ENCODE measurements at regions not wholly inside any gene's neighbourhood (a gene's known extent, or its start where the extent isn't known, plus 50 kb on each side); places are given as distances from the start of the nearest gene placed in this dataset.

DNA sequence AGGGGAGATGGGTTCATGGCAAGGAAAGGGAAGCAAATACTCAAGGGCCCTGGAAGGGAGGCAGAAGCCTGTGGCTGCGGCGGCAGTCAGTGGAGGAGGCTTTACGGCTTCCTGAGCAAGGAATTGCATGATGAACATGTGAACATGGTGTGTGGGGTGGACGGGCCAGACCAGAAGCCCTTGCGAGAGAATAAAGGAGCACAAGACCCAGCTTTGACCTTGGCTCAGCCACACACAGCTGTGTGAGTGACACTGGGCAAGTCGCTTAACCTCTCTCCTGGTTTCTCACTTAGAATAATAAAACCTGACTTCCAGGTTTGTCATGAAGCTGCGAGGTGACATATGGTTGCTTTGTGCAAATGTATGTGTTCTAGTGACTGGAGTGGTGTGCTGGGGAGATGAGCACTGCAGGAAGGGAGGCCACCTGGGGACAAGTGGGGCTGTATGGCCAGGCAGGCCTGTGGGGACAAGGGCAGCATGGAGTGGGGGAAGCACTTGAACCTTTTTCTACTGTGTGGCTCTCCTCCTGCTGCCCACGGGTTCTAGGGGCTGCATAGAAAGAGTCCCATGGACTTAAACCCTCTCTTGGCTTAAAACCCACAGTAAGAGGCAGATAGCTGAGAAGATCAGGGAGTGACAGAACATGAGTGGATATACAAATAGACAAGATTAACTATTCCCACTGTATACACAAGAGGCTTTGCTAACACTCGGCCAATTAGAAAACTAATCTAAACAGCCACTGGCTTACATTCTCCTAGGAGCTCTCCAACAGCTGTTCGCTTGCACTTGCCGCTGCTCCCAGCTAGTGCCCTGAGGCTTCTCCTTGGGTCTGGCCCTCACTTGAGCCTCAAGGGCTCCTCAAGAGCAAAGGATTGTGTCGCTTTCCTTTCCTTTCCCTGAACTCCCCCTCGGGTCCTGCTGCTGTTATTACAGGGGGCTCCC lies 67.3 kb upstream of the CDON start:
- no peak for DNase-seq (ENCODE audit: low spot score)

DNA sequence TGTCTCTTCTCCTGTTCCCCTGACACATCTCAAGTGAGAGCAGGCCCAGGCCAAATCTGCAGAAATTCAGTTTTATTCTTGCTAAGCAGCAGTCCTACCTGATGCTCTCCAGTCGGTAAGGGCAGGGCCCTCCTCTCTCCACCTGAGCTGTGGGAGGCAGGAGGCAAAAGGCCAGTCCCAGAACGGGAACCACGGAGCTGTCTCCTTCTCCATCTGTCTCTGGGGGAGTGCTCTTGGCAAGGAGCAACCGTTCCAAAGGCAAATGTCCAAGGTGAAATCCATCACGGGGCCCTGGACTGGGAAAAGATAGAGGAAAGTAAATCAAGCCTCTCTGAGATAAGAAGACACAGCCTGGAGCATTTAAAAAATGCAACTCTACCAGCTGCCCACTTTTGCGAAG lies 65.2 kb upstream of the CDON start:
- DNase-seq (ENCODE audit: low spot score), result no peak

DNA sequence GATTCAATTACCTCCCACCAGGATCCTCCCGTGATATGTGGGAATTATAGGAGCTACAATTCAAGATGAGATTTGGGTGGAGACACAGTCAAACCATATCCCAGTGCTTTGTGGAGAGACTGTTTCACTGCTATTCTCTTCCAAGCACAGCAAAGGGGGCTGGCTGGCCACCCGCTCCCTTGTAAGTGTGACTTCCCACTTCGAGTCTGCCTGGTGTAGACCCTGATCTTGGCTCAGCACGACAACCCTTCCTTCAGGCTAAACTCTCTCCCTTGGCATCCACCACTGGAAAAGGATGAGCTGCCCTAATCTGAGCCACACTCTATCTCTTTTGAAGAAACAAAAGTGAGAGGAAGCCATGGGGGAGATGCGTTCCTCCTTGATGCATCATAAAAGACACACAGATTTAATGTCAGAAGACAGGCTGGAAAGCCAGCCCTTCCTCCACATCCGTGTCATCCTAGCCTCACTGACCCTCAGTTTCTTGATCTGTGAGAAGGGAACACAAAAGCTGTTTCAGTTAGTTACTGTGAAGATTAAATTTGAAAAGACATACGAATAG lies 64.7 kb upstream of the CDON start:
- no peak for DNase-seq (ENCODE audit: low spot score)

DNA sequence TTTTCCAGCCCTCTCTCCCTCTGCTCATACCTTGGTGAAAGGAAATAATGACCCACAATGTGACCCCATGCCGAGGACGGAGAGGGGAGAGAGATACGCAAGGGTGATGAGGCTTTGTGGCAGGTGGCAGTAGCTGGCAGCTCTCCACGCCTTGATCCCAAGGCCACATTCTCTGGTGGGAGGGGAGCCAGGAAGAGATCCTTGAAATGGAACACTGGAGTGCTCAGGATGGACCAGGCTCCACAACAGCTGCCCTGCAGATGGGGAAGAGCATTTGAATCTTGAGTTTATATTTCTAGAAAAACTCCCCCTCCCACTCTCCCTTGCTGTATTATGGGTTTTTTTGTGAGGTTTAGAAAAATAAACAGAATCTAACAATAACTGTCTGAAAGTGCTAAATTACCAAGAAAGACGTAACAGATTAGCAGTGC lies 61.6 kb upstream of the CDON start:
- DNase-seq (ENCODE audit: low spot score), result no peak

DNA sequence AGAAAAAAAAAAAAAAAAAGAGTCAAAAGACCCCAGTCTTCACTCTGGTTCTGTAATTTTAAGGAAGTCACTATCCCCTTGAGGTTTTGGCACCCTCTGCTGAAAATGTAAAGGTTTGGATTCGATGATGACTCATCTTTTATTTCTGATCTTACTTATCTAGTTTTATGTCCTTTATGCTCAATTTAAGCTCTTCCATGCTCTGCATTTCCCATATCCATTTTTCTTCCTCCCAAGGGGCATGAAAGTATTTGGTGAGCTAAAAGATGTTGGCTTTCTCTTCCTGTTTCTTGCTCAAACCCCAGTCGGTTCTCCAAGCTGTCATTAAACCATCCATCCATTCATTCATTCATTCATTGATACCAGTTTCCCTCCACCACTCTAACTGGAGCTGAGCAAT lies 61.0 kb upstream of the CDON start:
- no peak for DNase-seq (ENCODE audit: low spot score)

DNA sequence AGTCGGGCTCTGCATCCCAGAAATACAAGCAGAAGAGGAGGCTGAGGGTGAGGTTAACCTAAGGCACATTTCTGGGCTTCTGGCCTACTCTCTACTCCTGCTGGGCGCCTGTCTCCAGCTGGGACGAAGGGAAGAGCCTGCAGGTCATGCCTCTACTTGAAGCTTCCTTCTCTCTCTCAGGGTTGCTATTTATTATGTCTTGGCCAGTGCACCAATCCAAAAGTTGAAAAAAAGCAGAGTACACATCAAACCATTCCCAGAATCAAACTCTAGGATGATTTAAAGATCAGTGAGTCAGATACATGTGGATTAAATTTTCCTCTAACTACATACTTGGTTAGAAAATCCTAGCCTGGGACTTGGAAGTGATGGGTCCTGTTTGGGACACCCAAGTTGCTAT lies 60.2 kb upstream of the CDON start:
- no peak for DNase-seq (ENCODE audit: low spot score)

DNA sequence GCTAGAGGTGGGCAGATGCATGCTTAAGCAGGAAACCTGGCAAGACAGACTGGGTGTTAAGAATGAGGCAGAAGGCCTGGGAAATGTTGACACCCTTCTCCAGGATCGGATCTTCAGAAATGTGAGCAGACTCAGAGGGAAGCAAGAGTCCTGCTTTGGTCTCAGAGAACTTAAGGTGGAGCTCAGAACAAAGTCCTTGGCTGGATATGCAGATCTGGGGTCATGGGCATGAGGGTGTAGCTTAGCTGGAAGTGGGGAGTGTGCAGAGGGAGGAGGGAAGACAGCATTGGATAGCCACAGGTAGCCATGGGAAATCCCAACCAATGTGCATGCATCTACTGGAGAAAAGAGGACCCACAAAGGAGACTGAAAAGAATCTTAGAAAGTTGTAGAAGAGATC lies 58.6 kb upstream of the CDON start:
- DNase-seq (ENCODE audit: low spot score), result no peak

DNA sequence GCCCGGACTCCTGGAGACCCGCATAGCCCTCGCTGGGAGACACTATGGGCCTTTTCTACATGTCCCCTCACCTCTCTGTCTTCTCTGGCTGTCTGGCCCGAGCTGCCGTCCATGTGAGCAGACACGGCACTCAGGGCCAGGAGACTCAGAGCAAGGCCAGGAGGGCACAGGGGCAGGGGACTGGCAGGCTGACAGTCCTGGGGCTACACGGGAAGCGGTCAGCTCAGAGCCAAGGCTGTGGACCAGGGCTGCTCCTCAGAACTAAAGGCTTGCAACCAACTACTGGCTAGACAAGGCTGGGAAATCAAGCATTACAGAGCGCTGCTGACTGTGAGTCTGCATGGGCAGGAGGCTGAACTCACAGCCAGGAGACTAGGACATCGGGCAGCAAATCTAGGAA lies 56.1 kb upstream of the CDON start:
- DNase-seq (ENCODE audit: low spot score), result no peak

DNA sequence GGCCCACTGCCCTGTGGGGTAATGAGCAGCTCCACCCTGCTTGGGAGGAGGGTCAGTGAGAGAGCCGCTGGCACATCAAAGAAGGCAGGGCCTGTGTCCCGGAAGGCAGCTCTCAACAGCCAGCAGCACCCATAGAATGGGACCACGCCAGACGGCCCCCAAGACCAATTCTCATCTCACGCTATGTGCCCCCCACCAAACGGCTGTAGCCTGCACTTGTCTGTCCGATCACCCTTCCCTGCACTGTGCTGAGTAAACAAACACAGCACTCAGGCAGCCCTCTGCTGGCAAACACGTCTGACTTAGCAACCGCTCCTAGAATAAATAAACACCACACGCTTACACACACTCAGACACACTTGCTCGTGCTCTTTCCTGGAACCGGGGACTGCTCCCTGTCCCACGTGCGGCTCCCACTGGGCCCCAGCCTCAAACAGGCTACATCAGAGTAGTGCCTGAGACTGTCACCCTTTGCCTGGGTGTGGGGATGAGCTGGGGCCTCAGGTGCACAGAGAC lies 53.2 kb upstream of the CDON start:
- no peak for DNase-seq (ENCODE audit: low spot score)

DNA sequence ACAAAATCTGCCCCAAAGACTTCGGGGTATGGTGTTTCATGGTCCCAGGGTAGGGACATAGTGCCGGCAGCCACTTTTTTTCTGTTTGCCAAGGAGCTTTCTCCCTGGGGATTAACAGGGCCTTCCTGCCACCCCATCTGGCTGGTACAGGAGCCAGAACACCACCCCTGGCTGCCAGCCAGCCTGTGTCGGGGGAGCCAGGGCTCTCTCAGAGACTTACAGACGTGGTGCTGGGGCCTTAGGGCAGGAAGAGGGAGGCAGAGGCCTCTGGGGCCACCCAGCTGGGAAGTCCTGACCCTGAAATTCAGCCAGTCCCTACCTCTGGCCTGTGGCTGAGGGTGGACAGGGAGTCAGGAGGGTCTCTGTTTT lies 52.4 kb upstream of the CDON start:
- DNase-seq (ENCODE audit: low spot score), result no peak

DNA sequence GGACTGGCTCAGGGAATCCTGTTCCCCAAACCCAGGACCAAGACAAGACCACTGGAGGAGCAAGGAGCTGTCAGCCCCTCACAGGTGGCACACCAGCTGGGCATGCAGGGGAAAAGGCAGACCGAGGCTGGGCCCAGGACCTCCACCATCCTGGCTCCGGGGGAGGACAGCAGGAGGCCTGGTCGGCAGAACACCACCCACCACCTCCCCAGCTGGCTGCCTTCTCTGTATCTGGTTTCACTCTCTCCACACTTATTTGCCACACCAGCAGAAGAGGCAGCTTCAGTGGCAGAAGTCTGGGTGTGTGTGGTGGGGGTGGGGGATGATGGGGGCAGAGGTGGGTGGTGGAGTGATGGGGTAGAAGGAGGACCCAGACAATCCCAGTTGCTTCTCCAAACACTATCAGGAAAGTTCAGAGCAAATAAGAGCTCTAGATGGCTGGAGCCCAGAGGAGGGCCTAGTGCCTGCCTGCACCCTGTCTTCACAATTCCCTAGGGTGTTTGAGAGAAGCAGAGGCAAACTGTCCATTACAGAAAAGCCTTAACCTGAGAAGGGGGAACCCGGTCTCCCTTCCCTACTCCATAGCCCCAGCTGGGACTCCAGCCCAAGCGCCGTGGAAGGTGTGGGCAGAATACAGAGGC lies 51.9 kb upstream of the CDON start:
- no peak for DNase-seq (ENCODE audit: low spot score)

DNA sequence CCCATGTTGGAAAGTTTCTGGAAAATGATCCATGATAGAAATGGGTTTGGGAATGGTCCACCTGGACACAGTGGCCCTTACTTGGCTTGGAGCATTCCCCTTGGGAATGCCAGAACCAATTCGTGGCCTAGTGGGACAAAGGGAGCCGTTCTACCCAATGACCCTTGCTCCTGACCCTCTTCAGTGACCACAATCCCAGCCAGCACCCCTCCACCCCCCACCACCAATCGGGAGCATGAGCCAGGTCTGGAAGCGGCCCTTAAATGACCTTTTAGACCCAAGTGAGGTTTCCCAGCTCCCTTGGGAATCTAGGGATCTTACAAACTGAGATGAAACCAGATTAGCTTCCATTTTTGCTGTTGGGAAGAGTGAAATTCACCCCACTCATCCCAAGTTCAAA lies 51.3 kb upstream of the CDON start:
- DNase-seq (ENCODE audit: low spot score), result no peak

DNA sequence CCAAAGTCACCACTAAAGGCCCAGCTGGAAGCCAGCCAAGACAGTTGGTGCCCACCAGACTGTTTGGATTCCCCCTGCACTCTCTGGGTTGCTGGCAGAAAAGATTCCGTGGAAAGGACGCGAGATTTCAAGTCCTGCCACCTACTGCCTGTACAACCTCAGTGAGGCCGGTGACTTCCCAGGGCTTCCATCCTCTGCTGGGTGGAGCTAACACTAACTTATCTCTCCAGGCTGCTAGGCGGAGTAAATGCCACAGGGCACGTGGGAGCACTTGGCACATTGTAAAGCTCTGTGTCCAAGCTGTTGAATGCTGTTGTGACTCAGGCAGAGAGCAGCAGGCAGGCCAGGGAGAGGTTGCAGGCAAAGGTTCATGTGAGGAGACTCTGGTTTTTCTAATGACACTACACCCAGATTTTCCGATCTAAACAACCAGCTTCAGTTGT lies 50.9 kb upstream of the CDON start:
- peak; percentile 59 for DNase-seq (ENCODE audit: low spot score)

DNA sequence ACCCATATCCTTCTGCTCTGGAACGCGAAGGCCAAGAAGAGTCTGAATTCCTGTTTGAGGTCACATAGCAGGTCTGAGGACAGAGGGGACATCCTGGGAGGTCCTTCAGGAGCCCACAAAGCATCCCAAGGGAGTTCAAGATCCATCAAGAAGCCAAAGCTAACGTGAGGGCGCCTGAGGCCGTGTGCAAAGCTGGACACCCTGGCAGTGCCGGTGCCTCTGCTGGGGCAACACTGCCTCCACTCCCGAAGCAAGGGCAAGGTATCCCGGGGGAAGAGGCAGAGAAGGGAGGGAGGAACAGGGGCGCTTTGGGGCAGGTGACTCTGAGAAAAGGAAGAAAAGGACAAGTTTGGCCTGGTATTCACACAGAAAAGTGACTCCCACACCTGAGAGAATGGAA lies 50.3 kb upstream of the CDON start:
- DNase-seq (ENCODE audit: low spot score), result no peak

DNA sequence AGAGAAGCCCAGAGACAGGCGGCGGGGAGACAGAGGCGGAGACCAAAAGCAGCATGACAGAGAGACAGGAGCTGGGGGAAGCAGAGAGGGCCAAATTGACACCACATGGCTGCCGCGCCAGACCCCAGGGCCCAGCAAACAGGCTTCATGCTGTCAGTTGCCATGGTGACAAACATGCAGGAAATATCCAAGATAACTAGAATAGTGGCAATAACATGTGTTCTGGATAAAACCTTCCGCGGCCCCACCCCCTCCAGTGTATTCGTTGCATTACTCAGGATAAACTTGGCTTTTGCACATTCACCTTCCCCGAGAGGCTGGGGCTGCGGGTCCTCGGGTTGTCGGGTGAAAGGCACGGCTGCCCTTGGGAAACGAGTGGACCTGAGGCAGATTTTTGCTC lies 49.9 kb upstream of the CDON start:
- DNase-seq (ENCODE audit: low spot score), result no peak
